BJ (cell line): ENCODE measurements at regions not wholly inside any gene's neighbourhood (a gene's known extent, or its start where the extent isn't known, plus 50 kb on each side); places are given as distances from the start of the nearest gene placed in this dataset.

Source experiments
- CTCF ChIA-PET: fragments of 350-600 bp; formaldehyde crosslinking; extraction: SDS; loops from one replicate; lab custom pipeline; 2021; ENCODE audit warnings: antibody characterized with exemption, inconsistent platforms; lab: Yijun Ruan, JAX
- POLR2A ChIA-PET: fragments of 300-600 bp; sonication (Branson Sonifier 250); formaldehyde crosslinking; extraction: SDS; loops from one replicate; lab custom pipeline; 2021; ENCODE audit warnings: antibody characterized with exemption; lab: Charles Lee
- DNase-seq: peaks from one replicate; pipeline ENCODE4 v3.0.0-alpha.2; 2011; ENCODE audit warnings: low read depth
- H3K27me3 ChIP-seq: 2 replicates; pipeline ENCODE4 v1.6.0; 2011; ENCODE audit warnings: low read length; ENCODE audit not compliant: control insufficient read depth, insufficient read depth
- H3K36me3 ChIP-seq: 2 replicates; pipeline ENCODE4 v1.5.1; 2011; ENCODE audit warnings: low read length; ENCODE audit not compliant: control insufficient read depth, insufficient read depth
- H3K4me3 ChIP-seq: 2 replicates; pipeline ENCODE4 v1.5.1; 2011; ENCODE audit warnings: low read depth, mild to moderate bottlenecking, control low read depth, low read length
- TF ChIP-seq, protein P1 (sequence below): IDR thresholded peaks from 2 replicates; pipeline ENCODE4 v1.5.1; 2011; ENCODE audit warnings: low read depth, mild to moderate bottlenecking, control low read depth, inconsistent platforms, low read length, moderate library complexity; ENCODE audit not compliant: insufficient read depth

DNA sequence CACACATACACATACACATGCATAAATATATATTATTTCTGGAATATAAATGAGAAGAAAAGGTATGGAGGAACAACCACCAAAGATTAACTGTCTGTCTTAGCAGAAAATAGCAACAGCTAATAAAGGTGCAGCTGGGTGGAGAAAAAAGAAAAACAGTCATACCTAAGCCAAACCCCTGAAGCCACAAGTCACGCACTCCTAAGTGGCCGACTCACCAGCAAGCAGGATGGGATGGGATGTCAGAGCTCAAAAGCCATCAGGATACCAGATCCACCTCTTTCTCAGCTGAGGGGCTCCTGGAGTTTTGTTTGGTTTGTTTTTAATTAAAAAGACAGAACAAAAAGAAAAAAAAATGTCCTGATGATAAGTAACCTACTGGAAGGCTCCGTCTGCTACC, 64.7 kb upstream of the HIVEP3 start:
- Histone ChIP-seq H3K27me3 (no peaks in the 10 kb centered on the region), H3K4me3 (no peak overlapping the region), H3K36me3 (no peaks in the 10 kb centered on the region)
- TF ChIP-seq, protein P1, sequence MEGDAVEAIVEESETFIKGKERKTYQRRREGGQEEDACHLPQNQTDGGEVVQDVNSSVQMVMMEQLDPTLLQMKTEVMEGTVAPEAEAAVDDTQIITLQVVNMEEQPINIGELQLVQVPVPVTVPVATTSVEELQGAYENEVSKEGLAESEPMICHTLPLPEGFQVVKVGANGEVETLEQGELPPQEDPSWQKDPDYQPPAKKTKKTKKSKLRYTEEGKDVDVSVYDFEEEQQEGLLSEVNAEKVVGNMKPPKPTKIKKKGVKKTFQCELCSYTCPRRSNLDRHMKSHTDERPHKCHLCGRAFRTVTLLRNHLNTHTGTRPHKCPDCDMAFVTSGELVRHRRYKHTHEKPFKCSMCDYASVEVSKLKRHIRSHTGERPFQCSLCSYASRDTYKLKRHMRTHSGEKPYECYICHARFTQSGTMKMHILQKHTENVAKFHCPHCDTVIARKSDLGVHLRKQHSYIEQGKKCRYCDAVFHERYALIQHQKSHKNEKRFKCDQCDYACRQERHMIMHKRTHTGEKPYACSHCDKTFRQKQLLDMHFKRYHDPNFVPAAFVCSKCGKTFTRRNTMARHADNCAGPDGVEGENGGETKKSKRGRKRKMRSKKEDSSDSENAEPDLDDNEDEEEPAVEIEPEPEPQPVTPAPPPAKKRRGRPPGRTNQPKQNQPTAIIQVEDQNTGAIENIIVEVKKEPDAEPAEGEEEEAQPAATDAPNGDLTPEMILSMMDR = no peak
- no peak for DNase-seq
- CTCF ChIA-PET = interaction anchor here (0.6 kb wide), 1 partner anchor 29 kb away, joined by 3 read pairs; no protein-coding TSS in a partner anchor
- POLR2A ChIA-PET = no interaction called here

DNA sequence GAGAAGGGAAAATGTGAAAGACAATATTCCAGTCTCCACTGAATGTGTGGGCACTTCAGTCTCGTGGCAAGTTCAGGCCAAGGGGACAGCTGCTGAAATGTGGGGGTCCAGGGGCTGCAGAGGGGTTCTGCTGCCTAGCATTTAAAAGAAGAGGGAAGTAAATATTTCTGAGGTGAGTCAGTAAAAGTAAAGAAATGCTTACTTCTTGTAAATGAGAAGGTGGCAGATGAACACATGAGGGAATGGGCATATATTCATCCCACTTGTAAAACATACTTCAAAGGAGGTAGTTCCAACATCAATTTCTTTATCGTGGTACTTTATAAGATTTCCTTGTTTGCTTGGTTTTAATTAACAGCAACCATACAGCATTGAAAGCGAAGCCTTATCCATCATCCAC, 63.1 kb upstream of the HIVEP3 start:
- TF ChIP-seq, protein P1 = no peak
- H3K27me3 ChIP-seq = no peaks in the 10 kb centered on the region
- no peaks in the 10 kb centered on the region for H3K36me3 ChIP-seq
- ChIA-PET CTCF (interaction anchor here (0.9 kb wide), 1 partner anchor 170 kb away, joined by 3 read pairs; no protein-coding TSS in a partner anchor), POLR2A (no interaction called here)
- no peak for DNase-seq
- no peak overlapping the region for H3K4me3 ChIP-seq

DNA sequence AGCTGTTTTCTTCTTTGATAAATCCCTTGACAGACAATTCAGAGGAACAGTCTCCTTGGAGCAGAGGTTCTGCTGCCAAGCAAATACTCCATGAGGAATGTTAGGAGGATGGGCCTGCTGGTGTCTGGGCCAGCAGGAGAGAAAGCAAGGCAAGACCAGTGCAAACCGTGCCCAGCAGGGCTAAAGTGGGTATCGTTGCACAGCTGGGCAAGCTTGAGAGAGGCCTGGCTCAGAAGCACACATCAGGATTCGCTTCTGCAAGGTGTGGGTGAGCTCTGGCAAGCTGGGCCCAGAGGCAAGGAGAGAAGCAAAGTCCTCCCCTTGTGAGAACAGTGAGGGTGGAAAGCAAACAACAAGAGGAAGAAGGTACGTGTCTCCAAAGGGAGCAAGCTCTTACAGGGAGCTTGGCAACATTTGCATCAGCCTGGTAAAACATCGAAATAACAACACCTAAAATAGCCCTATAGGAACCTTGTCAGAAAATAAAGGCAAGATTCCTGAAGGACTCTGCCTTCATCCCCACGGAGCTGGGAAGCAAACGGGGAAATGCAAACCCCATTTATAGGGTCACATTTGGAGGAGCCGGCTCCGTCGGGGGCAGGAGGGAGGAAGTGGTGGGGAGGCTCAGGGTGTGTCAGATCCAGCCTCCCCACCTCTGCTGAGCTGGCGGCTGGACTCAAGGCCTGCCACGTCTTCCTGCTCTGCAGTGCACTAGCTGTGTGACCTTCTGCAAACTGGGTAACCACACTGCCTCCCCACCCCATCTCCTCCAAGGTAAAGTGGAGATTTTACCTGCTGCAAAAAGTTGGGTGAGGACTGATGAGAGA, 62.3 kb upstream of the HIVEP3 start:
- no peaks in the 10 kb centered on the region for H3K36me3 ChIP-seq
- ChIA-PET CTCF (interaction anchor here (0.6 to 1.1 kb wide), 3 partner anchors 39 to 320 kb away, joined by 3 read pairs; no protein-coding TSS in a partner anchor), POLR2A (no interaction called here)
- H3K27me3 ChIP-seq = no peaks in the 10 kb centered on the region
- no peak for DNase-seq
- TF ChIP-seq, protein P1 = no peak
- H3K4me3 ChIP-seq = no peak overlapping the region

DNA sequence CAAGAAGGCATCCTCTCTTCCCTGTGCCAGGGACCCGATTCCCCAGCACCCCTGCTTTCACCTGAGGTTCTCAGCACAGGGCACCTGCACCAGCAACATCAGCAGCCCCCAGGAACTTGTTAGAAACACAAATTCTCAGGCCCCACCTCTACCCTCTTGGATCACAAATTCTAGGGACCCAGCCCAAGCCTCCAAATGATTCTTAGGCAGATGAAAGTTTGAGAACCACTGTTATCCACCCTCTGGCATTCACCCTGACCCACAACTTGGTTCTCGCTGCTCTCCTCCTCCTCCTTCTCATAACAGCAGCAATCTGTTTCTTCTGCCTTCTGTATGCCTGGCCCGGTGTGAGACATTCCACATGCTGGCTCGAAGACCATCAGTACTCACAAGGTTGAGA, 60.3 kb upstream of the HIVEP3 start:
- Histone ChIP-seq H3K27me3 (no peaks in the 10 kb centered on the region), H3K36me3 (no peaks in the 10 kb centered on the region), H3K4me3 (no peak overlapping the region)
- TF ChIP-seq, protein P1 = no peak
- CTCF ChIA-PET = no interaction called here
- DNase-seq = no peak
- POLR2A ChIA-PET = no interaction called here

DNA sequence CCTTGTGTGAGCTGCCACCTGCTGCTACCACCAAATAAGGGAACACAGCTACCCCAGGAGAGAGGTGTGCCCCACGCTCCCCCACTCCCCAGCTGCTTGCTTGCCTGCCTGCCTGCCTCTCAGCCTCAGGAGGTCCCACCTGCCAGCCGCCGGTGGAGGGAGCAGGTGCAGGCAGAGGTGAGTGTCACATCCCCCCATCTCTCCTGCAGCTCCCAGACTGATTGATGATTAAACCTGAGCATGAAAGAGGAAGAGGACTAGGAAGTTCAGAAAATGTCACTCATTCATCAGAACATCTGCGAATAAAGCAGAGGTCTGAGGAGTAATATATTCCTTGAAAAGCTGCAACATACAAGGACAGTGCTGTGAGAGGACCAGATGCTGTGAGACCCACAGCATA, 58.6 kb upstream of the HIVEP3 start:
- CTCF ChIA-PET = interaction anchor here (1.7 kb wide), 1 partner anchor 13 kb away, joined by 5 read pairs; no protein-coding TSS in a partner anchor
- POLR2A ChIA-PET = no interaction called here
- Histone ChIP-seq H3K36me3 (no peaks in the 10 kb centered on the region), H3K4me3 (no peak overlapping the region), H3K27me3 (no peaks in the 10 kb centered on the region)
- no peak for DNase-seq
- TF ChIP-seq, protein P1 = no peak
